ENCODE measurements at regions not wholly inside any gene's neighbourhood (a gene's known extent, or its start where the extent isn't known, plus 50 kb on each side); places are given as distances from the start of the nearest gene placed in this dataset.

DNA sequence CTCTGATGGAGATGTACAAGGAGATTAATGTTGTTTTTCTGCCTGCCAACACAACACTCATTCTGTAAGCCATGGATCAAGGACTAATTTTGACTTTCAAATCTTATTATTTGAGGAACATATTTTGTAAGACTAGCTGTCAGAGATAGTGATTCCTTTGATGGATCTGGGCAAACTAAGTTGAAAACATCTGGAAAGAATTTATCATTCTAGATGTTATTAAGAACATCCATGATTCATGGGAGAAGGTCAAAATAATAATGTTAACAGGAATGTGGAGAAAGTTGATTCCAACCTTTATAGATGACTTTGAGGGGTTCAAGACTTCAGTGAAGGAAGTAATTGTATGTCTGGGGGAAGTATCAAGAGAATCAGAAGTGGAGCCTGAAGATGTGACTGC, 196.8 kb downstream of the POSTN start:
- Histone ChIP-seq H3K4me3 (ENCODE audit: low read length) (no peak overlapping the region), H3K27ac (ENCODE audit: low read depth, low read length) (no peak overlapping the region), H3K9me3 (ENCODE audit: low read length) (no peaks in the 10 kb centered on the region), H3K27me3 (ENCODE audit: insufficient read depth, low read length, poor library complexity, severe bottlenecking) (no peaks in the 10 kb centered on the region), H3K36me3 (ENCODE audit: insufficient read depth, low read length) (no peaks in the 10 kb centered on the region), H3K4me1 (ENCODE audit: insufficient read depth, low read length) (no peaks in the 10 kb centered on the region)
- H3K36me3 Mint-ChIP-seq: no peaks in the 10 kb centered on the region
- H3K4me3 Mint-ChIP-seq: no peak overlapping the region
- POLR2A ChIA-PET: no interaction called here
- H3K27me3 Mint-ChIP-seq: no peaks in the 10 kb centered on the region
- CTCF ChIA-PET: no interaction called here
- no peak overlapping the region for H3K27ac Mint-ChIP-seq
- H3K4me1 Mint-ChIP-seq: no peaks in the 10 kb centered on the region
- H3K9me3 Mint-ChIP-seq: peaks cover under 1 to 33% (median 3%) of the 10 kb centered on the region in 5 donors
- no peak for DNase-seq

DNA sequence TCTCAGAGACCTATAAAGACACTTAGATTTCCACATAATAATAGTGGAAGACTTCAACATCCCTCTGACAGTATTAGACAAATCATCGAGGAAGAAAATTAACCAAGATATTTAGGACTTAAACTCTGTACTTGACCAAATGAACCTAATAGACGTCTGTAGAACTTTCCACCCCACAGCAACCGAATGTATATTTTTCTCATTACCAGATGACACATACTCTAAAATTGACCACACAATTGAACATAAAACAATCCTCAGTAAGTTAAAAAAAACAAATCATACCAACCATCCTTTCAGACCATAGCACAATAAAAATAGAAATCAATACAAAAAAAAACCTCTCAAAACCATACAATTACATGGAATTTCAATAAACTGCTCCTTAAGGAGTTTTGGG, 201.0 kb downstream of the POSTN start:
- Mint-ChIP-seq H3K27ac (no peak overlapping the region), H3K36me3 (no peaks in the 10 kb centered on the region), H3K4me3 (no peak overlapping the region), H3K9me3 (peaks cover 0 to 25% (median 8%) of the 10 kb centered on the region in 5 donors), H3K27me3 (no peaks in the 10 kb centered on the region), H3K4me1 (no peaks in the 10 kb centered on the region)
- CTCF ChIA-PET: no interaction called here
- Histone ChIP-seq H3K9me3 (ENCODE audit: low read length) (no peaks in the 10 kb centered on the region), H3K4me1 (ENCODE audit: insufficient read depth, low read length) (no peaks in the 10 kb centered on the region), H3K4me3 (ENCODE audit: low read length) (no peak overlapping the region), H3K27ac (ENCODE audit: low read depth, low read length) (no peak overlapping the region), H3K27me3 (ENCODE audit: insufficient read depth, low read length, poor library complexity, severe bottlenecking) (no peaks in the 10 kb centered on the region), H3K36me3 (ENCODE audit: insufficient read depth, low read length) (no peaks in the 10 kb centered on the region)
- DNase-seq: no peak
- POLR2A ChIA-PET: no interaction called here

DNA sequence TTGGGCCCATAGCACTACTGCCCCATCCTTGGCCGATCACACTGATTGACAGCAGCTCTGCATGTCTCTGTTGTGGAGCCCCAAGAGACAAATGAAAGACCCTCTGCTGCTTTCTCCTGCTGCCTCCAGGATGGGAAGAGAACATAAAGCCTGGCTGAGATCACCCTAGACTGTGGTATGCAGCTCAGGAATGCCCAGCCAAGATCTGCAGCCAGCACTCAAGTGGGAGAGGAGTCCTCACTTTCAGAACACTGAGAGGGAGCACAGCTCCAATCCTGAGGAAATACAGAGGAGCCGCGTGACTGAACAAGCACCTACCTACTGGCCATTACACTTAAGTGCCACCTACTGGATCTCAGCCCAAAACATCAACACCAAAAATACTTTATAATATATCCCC, 203.0 kb downstream of the POSTN start:
- DNase-seq: no peak
- Histone ChIP-seq H3K9me3 (ENCODE audit: low read length) (no peaks in the 10 kb centered on the region), H3K36me3 (ENCODE audit: insufficient read depth, low read length) (no peaks in the 10 kb centered on the region), H3K4me3 (ENCODE audit: low read length) (no peak overlapping the region), H3K4me1 (ENCODE audit: insufficient read depth, low read length) (no peaks in the 10 kb centered on the region), H3K27me3 (ENCODE audit: insufficient read depth, low read length, poor library complexity, severe bottlenecking) (no peaks in the 10 kb centered on the region), H3K27ac (ENCODE audit: low read depth, low read length) (no peak overlapping the region)
- H3K4me1 Mint-ChIP-seq: no peaks in the 10 kb centered on the region
- H3K4me3 Mint-ChIP-seq: no peak overlapping the region
- no peak overlapping the region for H3K27ac Mint-ChIP-seq
- H3K27me3 Mint-ChIP-seq: no peaks in the 10 kb centered on the region
- peaks cover 0 to 17% (median 13%) of the 10 kb centered on the region in 5 donors for H3K9me3 Mint-ChIP-seq
- POLR2A ChIA-PET: no interaction called here
- H3K36me3 Mint-ChIP-seq: no peaks in the 10 kb centered on the region
- CTCF ChIA-PET: no interaction called here

DNA sequence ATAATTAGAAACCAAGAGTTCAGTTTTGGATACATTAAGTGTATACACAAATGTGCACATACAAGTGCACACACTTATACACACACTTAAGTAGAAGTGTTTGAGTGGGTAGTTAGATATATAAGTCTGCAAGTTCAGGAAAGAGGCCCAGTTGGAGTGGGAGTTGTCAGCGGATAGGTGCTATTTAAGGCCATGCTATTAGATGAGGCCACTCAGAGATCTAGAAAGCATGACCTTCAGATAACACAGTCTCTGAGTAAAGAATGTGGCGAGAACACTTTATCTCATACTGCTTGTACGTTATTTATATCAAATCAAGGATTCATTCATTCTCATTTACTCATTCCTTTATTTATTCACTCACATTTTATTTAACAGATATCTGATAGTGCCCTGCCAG, 206.2 kb downstream of the POSTN start:
- DNase-seq: no peak
- Histone ChIP-seq H3K27me3 (ENCODE audit: insufficient read depth, low read length, poor library complexity, severe bottlenecking) (no peaks in the 10 kb centered on the region), H3K36me3 (ENCODE audit: insufficient read depth, low read length) (no peaks in the 10 kb centered on the region), H3K4me3 (ENCODE audit: low read length) (no peak overlapping the region), H3K9me3 (ENCODE audit: low read length) (no peaks in the 10 kb centered on the region), H3K4me1 (ENCODE audit: insufficient read depth, low read length) (no peaks in the 10 kb centered on the region), H3K27ac (ENCODE audit: low read depth, low read length) (no peak overlapping the region)
- Mint-ChIP-seq H3K36me3 (no peaks in the 10 kb centered on the region), H3K27me3 (no peaks in the 10 kb centered on the region), H3K4me3 (no peak overlapping the region), H3K4me1 (no peaks in the 10 kb centered on the region), H3K9me3 (peaks cover 0 to 15% (median 3%) of the 10 kb centered on the region in 5 donors), H3K27ac (no peak overlapping the region)
- CTCF ChIA-PET: no interaction called here
- POLR2A ChIA-PET: no interaction called here

DNA sequence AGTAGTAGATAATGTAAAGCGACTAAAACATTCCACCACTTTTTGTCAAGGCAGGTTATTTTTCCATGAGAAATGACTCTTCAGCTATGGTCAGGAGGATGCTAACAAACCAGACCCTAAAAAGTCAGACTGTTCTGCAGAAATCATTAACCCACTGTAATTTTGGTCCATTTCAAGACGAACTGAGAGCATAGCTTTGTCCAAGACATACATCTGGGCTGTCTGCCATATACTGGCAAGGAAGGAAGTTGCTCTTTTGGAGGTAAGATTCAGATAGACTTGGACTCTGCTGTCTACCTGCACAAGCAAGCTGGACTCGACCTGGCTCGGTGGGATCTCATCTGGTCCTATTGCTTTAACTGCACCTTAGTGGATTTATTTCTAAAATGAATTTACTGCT, 207.8 kb downstream of the POSTN start:
- Mint-ChIP-seq H3K9me3 (peaks cover 0 to 8% (median 3%) of the 10 kb centered on the region in 5 donors), H3K4me1 (no peaks in the 10 kb centered on the region), H3K27ac (no peak overlapping the region), H3K27me3 (no peaks in the 10 kb centered on the region), H3K4me3 (no peak overlapping the region), H3K36me3 (no peaks in the 10 kb centered on the region)
- DNase-seq: no peak
- H3K27ac ChIP-seq (ENCODE audit: low read depth, low read length): no peak overlapping the region
- ChIA-PET CTCF (no interaction called here), POLR2A (no interaction called here)
- H3K4me3 ChIP-seq (ENCODE audit: low read length): no peak overlapping the region
- no peaks in the 10 kb centered on the region for H3K9me3 ChIP-seq (ENCODE audit: low read length)
- H3K36me3 ChIP-seq (ENCODE audit: insufficient read depth, low read length): no peaks in the 10 kb centered on the region
- no peaks in the 10 kb centered on the region for H3K27me3 ChIP-seq (ENCODE audit: insufficient read depth, low read length, poor library complexity, severe bottlenecking)
- H3K4me1 ChIP-seq (ENCODE audit: insufficient read depth, low read length): no peaks in the 10 kb centered on the region

DNA sequence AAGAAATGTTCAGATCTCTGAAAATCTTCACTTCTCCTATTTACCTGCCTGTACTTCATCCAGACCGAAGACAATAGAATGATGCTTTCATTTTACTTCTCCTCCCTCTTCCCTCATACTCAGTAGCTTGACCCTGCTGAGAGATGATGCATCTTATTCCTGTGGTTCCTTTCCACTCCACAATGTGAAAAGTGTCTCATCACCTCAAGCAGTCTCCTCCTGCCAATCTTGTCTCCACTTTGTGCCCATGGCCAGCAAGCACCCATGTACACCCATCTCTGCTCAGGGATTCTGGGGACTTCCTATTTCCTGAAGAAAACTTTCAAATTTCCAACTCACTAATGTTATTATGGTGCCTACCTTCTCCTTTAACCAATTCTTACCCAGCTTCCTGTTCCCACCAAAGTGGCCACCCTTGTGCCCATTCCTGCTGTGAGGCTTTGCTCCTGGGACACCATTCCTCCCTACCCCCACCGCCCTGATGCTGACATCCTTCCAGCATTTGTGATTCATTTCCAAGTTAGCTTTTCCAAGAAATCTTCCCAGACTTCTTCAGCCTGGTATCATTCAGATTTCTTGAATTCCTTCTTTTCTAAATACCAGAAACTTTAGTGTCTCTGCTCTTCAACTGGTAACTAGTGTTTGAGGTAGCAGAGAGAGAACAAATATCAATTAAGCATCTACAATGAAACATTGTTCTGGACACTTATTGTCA, 212.5 kb downstream of the POSTN start:
- H3K27ac ChIP-seq (ENCODE audit: low read depth, low read length): no peak overlapping the region
- POLR2A ChIA-PET: no interaction called here
- H3K9me3 Mint-ChIP-seq: peaks cover 0 to 6% (median 3%) of the 10 kb centered on the region in 5 donors
- no peak for DNase-seq
- CTCF ChIA-PET: no interaction called here
- no peak overlapping the region for H3K27ac Mint-ChIP-seq
- no peaks in the 10 kb centered on the region for H3K36me3 Mint-ChIP-seq
- H3K27me3 ChIP-seq (ENCODE audit: insufficient read depth, low read length, poor library complexity, severe bottlenecking): no peaks in the 10 kb centered on the region
- no peaks in the 10 kb centered on the region for H3K36me3 ChIP-seq (ENCODE audit: insufficient read depth, low read length)
- no peaks in the 10 kb centered on the region for H3K27me3 Mint-ChIP-seq
- H3K4me1 Mint-ChIP-seq: no peaks in the 10 kb centered on the region
- H3K4me1 ChIP-seq (ENCODE audit: insufficient read depth, low read length): no peaks in the 10 kb centered on the region
- H3K4me3 Mint-ChIP-seq: no peak overlapping the region
- H3K4me3 ChIP-seq (ENCODE audit: low read length): no peak overlapping the region
- H3K9me3 ChIP-seq (ENCODE audit: low read length): no peaks in the 10 kb centered on the region

DNA sequence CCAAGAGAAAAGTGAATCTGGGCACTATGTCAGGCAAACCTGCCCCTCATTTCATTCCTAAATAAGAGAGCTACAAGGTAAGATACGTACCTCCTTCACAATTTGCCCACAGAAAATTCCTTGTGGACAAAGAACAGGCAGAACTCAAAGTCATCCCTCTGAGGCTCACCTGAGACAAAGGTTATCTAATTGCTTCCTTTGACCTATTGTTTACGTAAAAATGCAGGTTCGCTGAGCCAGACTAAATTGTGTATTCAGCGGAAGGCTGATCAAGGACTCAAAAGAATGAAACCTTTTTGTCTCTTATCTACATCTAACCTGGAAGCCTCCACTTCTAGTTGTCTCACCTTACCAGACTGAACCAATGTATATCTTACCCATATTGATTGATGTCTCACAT, 213.3 kb downstream of the POSTN start:
- Histone ChIP-seq H3K27ac (ENCODE audit: low read depth, low read length) (no peak overlapping the region), H3K27me3 (ENCODE audit: insufficient read depth, low read length, poor library complexity, severe bottlenecking) (no peaks in the 10 kb centered on the region), H3K4me3 (ENCODE audit: low read length) (no peak overlapping the region), H3K9me3 (ENCODE audit: low read length) (no peaks in the 10 kb centered on the region), H3K36me3 (ENCODE audit: insufficient read depth, low read length) (no peaks in the 10 kb centered on the region), H3K4me1 (ENCODE audit: insufficient read depth, low read length) (no peaks in the 10 kb centered on the region)
- Mint-ChIP-seq H3K27me3 (no peaks in the 10 kb centered on the region), H3K4me1 (no peaks in the 10 kb centered on the region), H3K27ac (no peak overlapping the region), H3K36me3 (no peaks in the 10 kb centered on the region), H3K4me3 (no peak overlapping the region), H3K9me3 (peaks cover 0 to 6% (median 0%) of the 10 kb centered on the region in 5 donors)
- DNase-seq: no peak
- CTCF ChIA-PET: no interaction called here
- POLR2A ChIA-PET: no interaction called here

DNA sequence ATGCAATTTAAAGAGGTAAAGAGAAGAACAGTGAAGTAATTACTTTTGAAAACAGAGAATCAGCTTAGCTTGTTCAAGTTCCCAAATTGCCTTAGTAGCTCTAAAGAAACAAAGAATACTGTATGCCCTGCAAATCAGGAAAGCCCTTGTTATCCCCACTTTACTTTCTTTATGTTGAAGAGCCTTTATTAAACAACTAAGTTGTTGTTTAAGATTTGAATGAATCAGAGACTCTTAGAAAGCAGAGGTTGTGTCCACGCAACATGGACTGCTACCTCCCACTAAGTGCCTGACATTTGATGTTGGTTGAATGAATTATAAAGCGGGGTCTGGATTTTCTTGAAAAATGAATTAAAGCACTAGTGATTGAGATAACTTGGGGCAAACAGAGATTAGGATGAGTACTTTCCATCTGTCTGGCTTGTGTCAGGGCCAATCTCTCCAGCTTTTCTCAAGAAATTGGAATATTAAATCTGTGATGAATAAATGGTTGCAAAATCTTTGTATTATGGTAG, 214.7 kb downstream of the POSTN start:
- H3K9me3 Mint-ChIP-seq: peaks cover 0 to 6% (median 0%) of the 10 kb centered on the region in 5 donors
- ChIA-PET POLR2A (no interaction called here), CTCF (no interaction called here)

More for the DNA sequence above, 214.7 kb downstream of the POSTN start:
- no peaks in the 10 kb centered on the region for H3K36me3 ChIP-seq (ENCODE audit: insufficient read depth, low read length)
- H3K27ac ChIP-seq (ENCODE audit: low read depth, low read length): no peak overlapping the region
- H3K4me3 ChIP-seq (ENCODE audit: low read length): no peak overlapping the region
- Mint-ChIP-seq H3K4me3 (no peak overlapping the region), H3K27me3 (no peaks in the 10 kb centered on the region), H3K27ac (no peak overlapping the region), H3K36me3 (no peaks in the 10 kb centered on the region), H3K4me1 (no peaks in the 10 kb centered on the region)
- no peaks in the 10 kb centered on the region for H3K27me3 ChIP-seq (ENCODE audit: insufficient read depth, low read length, poor library complexity, severe bottlenecking)
- no peak for DNase-seq
- no peaks in the 10 kb centered on the region for H3K4me1 ChIP-seq (ENCODE audit: insufficient read depth, low read length)
- no peaks in the 10 kb centered on the region for H3K9me3 ChIP-seq (ENCODE audit: low read length)

Measured in CD8-positive, alpha-beta memory T cell (primary cell).